CD4-positive, alpha-beta T cell (primary cell): ENCODE measurements at regions not wholly inside any gene's neighbourhood (a gene's known extent, or its start where the extent isn't known, plus 50 kb on each side); places are given as distances from the start of the nearest gene placed in this dataset.

Experiments
- ATAC-seq: fragments of 200-7000 bp; cut with Tn5 transposase; one replicate; pipeline ENCODE4 v1.10.0; 2022; ENCODE audit warnings: mild to moderate bottlenecking; ENCODE audit not compliant: poor library complexity
- CTCF ChIA-PET: fragments of 350-600 bp; sonication (Branson Sonifier 250); formaldehyde crosslinking; loops from one replicate; lab custom pipeline; 2021; ENCODE audit warnings: antibody characterized with exemption, inconsistent platforms; lab: Charles Lee
- POLR2A ChIA-PET: fragments of 350-600 bp; sonication (Branson Sonifier 250); formaldehyde crosslinking; loops from one replicate; lab custom pipeline; 2021; ENCODE audit warnings: antibody characterized with exemption, inconsistent platforms; lab: Charles Lee
- DNase-seq, 14 experiments: peaks; one replicate each; pipeline ENCODE4 v3.0.0-alpha.2; 2013 to 2020; ENCODE audit warnings: mixed read lengths in 2 of 14
- H3K27ac ChIP-seq, 2 donors: one replicate each; pipeline versions ENCODE4 v1.5.1 to v1.7.0; 2013; ENCODE audit warnings: low read length in 2 of 2, low read depth in 1 of 2, mild to moderate bottlenecking in 1 of 2
- H3K27me3 ChIP-seq, 2 experiments: 1 replicate in 1 of 2; 2 replicates in 1 of 2; pipeline versions ENCODE4 v1.6.1 to v1.7.0; 2013; ENCODE audit warnings: low read length in 2 of 2, control low read depth in 1 of 2, mild to moderate bottlenecking in 1 of 2, moderate library complexity in 1 of 2; ENCODE audit not compliant: insufficient read depth in 2 of 2, control insufficient read depth in 1 of 2
- H3K36me3 ChIP-seq: one replicate; pipeline ENCODE4 v1.6.1; 2013; ENCODE audit warnings: low read length, control low read depth; ENCODE audit not compliant: insufficient read depth
- H3K4me1 ChIP-seq: one replicate; pipeline ENCODE4 v1.6.1; 2013; ENCODE audit warnings: low read length, control low read depth; ENCODE audit not compliant: insufficient read depth
- H3K4me3 ChIP-seq: one replicate; pipeline ENCODE4 v1.5.1; 2013; ENCODE audit warnings: mild to moderate bottlenecking, low read length, moderate library complexity
- H3K9me3 ChIP-seq, 2 experiments: 1 replicate in 1 of 2; 2 replicates in 1 of 2; pipeline versions ENCODE4 v1.6.1 to v1.7.0; 2013; ENCODE audit warnings: low read length in 2 of 2, mild to moderate bottlenecking in 2 of 2, control low read depth in 1 of 2, moderate library complexity in 1 of 2; ENCODE audit not compliant: control insufficient read depth in 1 of 2, insufficient read depth in 1 of 2
- H3K27ac Mint-ChIP-seq: one replicate; pipeline ENCODE4 v1.8.0; 2020; ENCODE audit warnings: mixed read lengths
- H3K27me3 Mint-ChIP-seq: one replicate; pipeline ENCODE4 v1.8.0; 2021; ENCODE audit warnings: mixed read lengths
- H3K36me3 Mint-ChIP-seq: one replicate; pipeline ENCODE4 v1.8.0; 2021; ENCODE audit warnings: low read depth, mixed read lengths
- H3K4me1 Mint-ChIP-seq: one replicate; pipeline ENCODE4 v1.8.0; 2021; ENCODE audit warnings: low read depth, mixed read lengths
- H3K4me3 Mint-ChIP-seq: one replicate; pipeline ENCODE4 v1.8.0; 2020; ENCODE audit warnings: mild to moderate bottlenecking, mixed read lengths
- H3K9me3 Mint-ChIP-seq: one replicate; pipeline ENCODE4 v1.8.0; 2020; ENCODE audit warnings: mixed read lengths
- intact Hi-C, 2 experiments: fragments of 100-400 bp; cut with DNase I in 1 of 2; cut with micrococcal nuclease in 1 of 2; formaldehyde crosslinking; loops; one replicate each; pipeline versions ENCODE4 v1.15.1 to v1.9.0; 2023 to 2025; cut with DNase I, micrococcal nuclease
- TF ChIP-seq, protein P1 (sequence below): fragments of 200-600 bp; IDR thresholded peaks from one replicate; pipeline ENCODE4 v1.8.0; 2022; ENCODE audit warnings: antibody characterized with exemption, mild to moderate bottlenecking

DNA sequence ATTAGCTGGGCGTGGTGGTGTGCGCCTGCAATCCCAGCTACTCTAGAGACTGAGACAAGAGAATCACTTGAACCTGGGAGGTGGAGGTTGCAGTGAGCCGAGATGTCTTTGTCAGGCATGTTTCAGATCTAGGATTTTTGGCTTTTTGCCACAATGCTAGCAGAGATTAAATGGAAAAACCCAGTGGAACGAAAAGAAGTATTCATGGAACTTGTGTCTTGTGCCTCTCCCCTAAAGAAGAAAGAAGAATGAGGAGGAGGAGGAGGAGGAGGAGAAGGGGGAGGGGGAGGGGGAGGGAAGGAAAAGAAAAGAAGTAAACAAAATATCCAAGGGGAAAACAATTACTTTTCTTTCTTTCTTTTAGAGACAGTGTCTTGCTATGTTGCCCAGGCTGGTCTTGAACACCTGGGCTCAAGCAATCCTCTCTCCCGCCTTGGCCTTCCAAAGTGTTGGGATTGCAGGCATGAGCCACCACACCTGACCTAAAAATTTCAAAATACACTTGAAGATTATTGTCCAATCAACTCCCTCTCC, 106.0 kb downstream of the ARRDC3 start:
- Histone ChIP-seq H3K9me3 (no peaks in the 10 kb centered on the region), H3K27me3 (no peaks in the 10 kb centered on the region), H3K4me3 (no peak overlapping the region), H3K36me3 (no peaks in the 10 kb centered on the region), H3K4me1 (peaks cover 19% of the 10 kb centered on the region), H3K27ac (no peak overlapping the region)
- Mint-ChIP-seq H3K27ac (no peak overlapping the region), H3K27me3 (no peaks in the 10 kb centered on the region), H3K4me1 (peaks cover 23% of the 10 kb centered on the region), H3K4me3 (peak overlapping the region; percentile 38), H3K36me3 (peaks cover 5% of the 10 kb centered on the region), H3K9me3 (no peaks in the 10 kb centered on the region)
- POLR2A ChIA-PET: interaction anchor here (3.7 kb wide), 1 partner anchor 106 kb away, joined by 15 read pairs; the partner anchor contains the start of gene ARRDC3
- TF ChIP-seq, protein P1, sequence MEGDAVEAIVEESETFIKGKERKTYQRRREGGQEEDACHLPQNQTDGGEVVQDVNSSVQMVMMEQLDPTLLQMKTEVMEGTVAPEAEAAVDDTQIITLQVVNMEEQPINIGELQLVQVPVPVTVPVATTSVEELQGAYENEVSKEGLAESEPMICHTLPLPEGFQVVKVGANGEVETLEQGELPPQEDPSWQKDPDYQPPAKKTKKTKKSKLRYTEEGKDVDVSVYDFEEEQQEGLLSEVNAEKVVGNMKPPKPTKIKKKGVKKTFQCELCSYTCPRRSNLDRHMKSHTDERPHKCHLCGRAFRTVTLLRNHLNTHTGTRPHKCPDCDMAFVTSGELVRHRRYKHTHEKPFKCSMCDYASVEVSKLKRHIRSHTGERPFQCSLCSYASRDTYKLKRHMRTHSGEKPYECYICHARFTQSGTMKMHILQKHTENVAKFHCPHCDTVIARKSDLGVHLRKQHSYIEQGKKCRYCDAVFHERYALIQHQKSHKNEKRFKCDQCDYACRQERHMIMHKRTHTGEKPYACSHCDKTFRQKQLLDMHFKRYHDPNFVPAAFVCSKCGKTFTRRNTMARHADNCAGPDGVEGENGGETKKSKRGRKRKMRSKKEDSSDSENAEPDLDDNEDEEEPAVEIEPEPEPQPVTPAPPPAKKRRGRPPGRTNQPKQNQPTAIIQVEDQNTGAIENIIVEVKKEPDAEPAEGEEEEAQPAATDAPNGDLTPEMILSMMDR: no peak
- ATAC-seq: no peak
- DNase-seq: no peak
- CTCF ChIA-PET: no interaction called here
- intact Hi-C loops: no loop called here

DNA sequence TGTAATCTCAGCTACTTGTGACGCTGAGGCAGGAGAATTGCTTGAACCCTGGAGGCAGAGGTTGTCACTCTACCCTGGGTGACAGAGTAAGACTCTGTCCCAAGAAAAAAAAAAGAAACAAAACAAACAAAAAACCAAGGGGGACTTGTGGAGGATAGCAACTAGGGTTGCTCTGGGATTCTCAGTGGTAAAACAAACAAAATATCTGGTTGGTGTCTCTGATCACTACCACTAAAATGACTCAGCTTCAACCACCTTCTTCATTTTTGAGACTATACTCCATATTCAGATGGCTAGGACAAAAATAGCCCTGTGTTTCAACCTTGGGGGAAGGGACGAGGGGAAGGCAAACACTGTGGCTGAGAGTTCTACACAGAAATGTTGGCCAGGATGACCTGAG, 110.3 kb downstream of the ARRDC3 start:
- ChIA-PET CTCF (interaction anchor here (0.9 to 1.0 kb wide), 3 partner anchors 12 to 112 kb away, joined by 3 read pairs; no protein-coding TSS in a partner anchor), POLR2A (interaction anchor here (1.1 kb wide), 1 partner anchor 41 kb away, joined by 3 read pairs; no protein-coding TSS in a partner anchor)
- intact Hi-C loops: no loop called here
- Mint-ChIP-seq H3K4me1 (peaks cover 11% of the 10 kb centered on the region), H3K36me3 (no peaks in the 10 kb centered on the region), H3K4me3 (no peak overlapping the region), H3K27ac (no peak overlapping the region), H3K9me3 (no peaks in the 10 kb centered on the region), H3K27me3 (no peaks in the 10 kb centered on the region)
- Histone ChIP-seq H3K9me3 (no peaks in the 10 kb centered on the region), H3K4me3 (no peak overlapping the region), H3K4me1 (peaks cover 8% of the 10 kb centered on the region), H3K27ac (no peak overlapping the region), H3K36me3 (no peaks in the 10 kb centered on the region), H3K27me3 (no peaks in the 10 kb centered on the region)
- ATAC-seq (no peak), DNase-seq (no peak)
- TF ChIP-seq, protein P1: no peak

DNA sequence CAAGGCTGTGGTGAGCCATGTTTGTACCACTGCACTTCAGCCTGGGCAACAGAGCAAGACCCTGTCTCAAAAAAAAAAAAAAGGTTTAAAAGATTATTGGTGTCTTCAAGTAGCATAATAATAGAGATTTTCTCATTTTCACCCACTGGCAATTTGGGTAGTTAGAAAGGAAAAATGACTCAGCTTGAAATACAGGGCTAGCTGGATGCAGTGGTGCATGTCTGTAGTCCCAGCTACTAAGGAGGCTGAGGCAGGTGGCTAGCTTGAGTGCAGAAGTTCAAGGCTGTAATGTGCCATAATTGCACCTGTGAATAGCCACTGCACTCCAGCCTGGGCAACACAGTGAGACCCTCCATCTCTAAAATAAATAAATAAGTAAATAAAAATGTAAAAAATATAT, 111.1 kb downstream of the ARRDC3 start:
- no peaks in the 10 kb centered on the region for H3K36me3 Mint-ChIP-seq
- no peaks in the 10 kb centered on the region for H3K9me3 ChIP-seq
- intact Hi-C loops: no loop called here
- H3K4me3 Mint-ChIP-seq: no peak overlapping the region
- ATAC-seq: no peak
- no peaks in the 10 kb centered on the region for H3K27me3 ChIP-seq
- H3K4me3 ChIP-seq: no peak overlapping the region
- H3K4me1 ChIP-seq: peaks cover 8% of the 10 kb centered on the region
- ChIA-PET CTCF (interaction anchor here (0.9 to 1.0 kb wide), 3 partner anchors 11 to 113 kb away, joined by 3 read pairs; no protein-coding TSS in a partner anchor), POLR2A (interaction anchor here (1.2 to 1.3 kb wide), 2 partner anchors 111 to 147 kb away, joined by 4 read pairs; partner anchors contain the start of gene ARRDC3)
- H3K27me3 Mint-ChIP-seq: no peaks in the 10 kb centered on the region
- H3K9me3 Mint-ChIP-seq: no peaks in the 10 kb centered on the region
- no peak overlapping the region for H3K27ac ChIP-seq
- H3K4me1 Mint-ChIP-seq: peaks cover 11% of the 10 kb centered on the region
- H3K36me3 ChIP-seq: no peaks in the 10 kb centered on the region
- no peak overlapping the region for H3K27ac Mint-ChIP-seq
- TF ChIP-seq, protein P1: no peak
- no peak for DNase-seq
